ENCODE measurements at regions not wholly inside any gene's neighbourhood (a gene's known extent, or its start where the extent isn't known, plus 50 kb on each side); places are given as distances from the start of the nearest gene placed in this dataset.

DNA sequence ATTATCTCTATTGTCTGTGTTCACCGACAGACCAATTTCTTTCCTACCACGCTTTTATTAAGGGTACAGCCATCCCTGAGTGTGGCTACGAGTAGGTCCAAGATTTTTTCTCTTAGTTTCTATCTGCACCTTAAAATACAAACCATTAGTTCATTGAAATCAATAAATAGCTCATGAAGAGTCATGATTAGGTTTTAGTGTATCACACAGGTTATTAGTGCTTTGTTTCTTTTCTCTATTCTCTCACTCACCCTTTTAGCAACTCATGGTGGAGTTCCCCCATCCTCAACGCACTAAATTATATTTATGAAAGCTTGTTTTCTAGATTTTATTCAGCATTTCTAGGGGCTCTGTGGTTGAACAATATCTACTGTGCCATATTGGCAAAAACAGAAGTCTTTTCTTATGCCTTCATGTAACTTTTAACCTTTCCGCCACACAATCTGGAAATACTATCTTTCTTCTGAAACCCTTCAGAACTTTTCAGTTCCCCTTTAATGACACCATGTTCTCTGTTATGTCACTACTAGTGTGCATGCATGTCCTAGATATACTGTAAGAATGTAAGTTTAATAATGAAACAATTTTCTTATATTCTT lies 128.2 kb upstream of the LAMA2 start:
- no peak for DNase-seq
- H3K4me2 ChIP-seq (ENCODE audit: insufficient read depth, low read length): no peak overlapping the region
- H3K9me3 ChIP-seq (ENCODE audit: insufficient read depth, low read length, severe bottlenecking): no peaks in the 10 kb centered on the region

GRCh38 chr6:128743974-128744765 lies 138.8 kb upstream of the LAMA2 start:
- Histone ChIP-seq H3K79me2 (ENCODE audit: insufficient read depth, low read length) (no peaks in the 10 kb centered on the region), H3K9me3 (ENCODE audit: insufficient read depth, low read length, severe bottlenecking) (no peaks in the 10 kb centered on the region), H4K20me1 (ENCODE audit: insufficient read depth, low read length) (no peaks in the 10 kb centered on the region), H2AFZ (ENCODE audit: low read depth, low read length) (no peak overlapping the region), H3K4me1 (ENCODE audit: insufficient read depth, low read length) (no peaks in the 10 kb centered on the region), H3K4me3 (ENCODE audit: low read depth in 1 of 2, low read length in 2 of 2) (no peak overlapping the region), H3K9ac (ENCODE audit: low read depth, low read length) (no peak overlapping the region), H3K36me3 (ENCODE audit: insufficient read depth, low read length) (no peaks in the 10 kb centered on the region), H3K27ac (ENCODE audit: low read length) (no peak overlapping the region), H3K27me3 (ENCODE audit: insufficient read depth, low read length, poor library complexity) (no peaks in the 10 kb centered on the region), H3K4me2 (ENCODE audit: insufficient read depth, low read length) (no peak overlapping the region)
- DNase-seq: no peak
- no peak for ATAC-seq (ENCODE audit: insufficient read depth, low read depth)
- TF ChIP-seq EZH2 (IDR thresholded peaks at IDR 0.05; ENCODE audit: borderline replicate concordance, low read depth, low read length, severe bottlenecking) (no peak), CTCF (IDR thresholded peaks at IDR 0.05; ENCODE audit: borderline replicate concordance, extremely low read depth, low read length, poor library complexity, severe bottlenecking) (no peak)

More for the DNA sequence above, 128.2 kb upstream of the LAMA2 start:
- TF ChIP-seq CTCF (IDR thresholded peaks at IDR 0.05; ENCODE audit: borderline replicate concordance, extremely low read depth, low read length, poor library complexity, severe bottlenecking): no peak
- TF ChIP-seq EZH2 (IDR thresholded peaks at IDR 0.05; ENCODE audit: borderline replicate concordance, low read depth, low read length, severe bottlenecking): no peak
- no peak for ATAC-seq (ENCODE audit: insufficient read depth, low read depth)
- H3K4me3 ChIP-seq (ENCODE audit: low read depth in 1 of 2, low read length in 2 of 2): no peak overlapping the region
- H3K27ac ChIP-seq (ENCODE audit: low read length): no peak overlapping the region
- H3K9ac ChIP-seq (ENCODE audit: low read depth, low read length): no peak overlapping the region
- H3K4me1 ChIP-seq (ENCODE audit: insufficient read depth, low read length): no peaks in the 10 kb centered on the region
- no peaks in the 10 kb centered on the region for H3K79me2 ChIP-seq (ENCODE audit: insufficient read depth, low read length)
- no peak overlapping the region for H2AFZ ChIP-seq (ENCODE audit: low read depth, low read length)
- no peaks in the 10 kb centered on the region for H4K20me1 ChIP-seq (ENCODE audit: insufficient read depth, low read length)
- H3K36me3 ChIP-seq (ENCODE audit: insufficient read depth, low read length): no peaks in the 10 kb centered on the region
- peaks cover 3% of the 10 kb centered on the region for H3K27me3 ChIP-seq (ENCODE audit: insufficient read depth, low read length, poor library complexity)

GRCh38 chr6:128742900-128743299 lies 140.0 kb upstream of the LAMA2 start:
- Histone ChIP-seq H3K9ac (ENCODE audit: low read depth, low read length) (no peak overlapping the region), H3K4me1 (ENCODE audit: insufficient read depth, low read length) (no peaks in the 10 kb centered on the region), H3K9me3 (ENCODE audit: insufficient read depth, low read length, severe bottlenecking) (no peaks in the 10 kb centered on the region), H3K27me3 (ENCODE audit: insufficient read depth, low read length, poor library complexity) (no peaks in the 10 kb centered on the region), H3K79me2 (ENCODE audit: insufficient read depth, low read length) (no peaks in the 10 kb centered on the region), H4K20me1 (ENCODE audit: insufficient read depth, low read length) (no peaks in the 10 kb centered on the region), H3K27ac (ENCODE audit: low read length) (no peak overlapping the region), H3K4me3 (ENCODE audit: low read depth in 1 of 2, low read length in 2 of 2) (no peak overlapping the region), H3K4me2 (ENCODE audit: insufficient read depth, low read length) (no peak overlapping the region), H3K36me3 (ENCODE audit: insufficient read depth, low read length) (no peaks in the 10 kb centered on the region), H2AFZ (ENCODE audit: low read depth, low read length) (no peak overlapping the region)
- DNase-seq (no peak), ATAC-seq (ENCODE audit: insufficient read depth, low read depth) (no peak)
- TF ChIP-seq EZH2 (IDR thresholded peaks at IDR 0.05; ENCODE audit: borderline replicate concordance, low read depth, low read length, severe bottlenecking) (no peak), CTCF (IDR thresholded peaks at IDR 0.05; ENCODE audit: borderline replicate concordance, extremely low read depth, low read length, poor library complexity, severe bottlenecking) (no peak)
